GM10248 (cell line): ENCODE measurements at regions not wholly inside any gene's neighbourhood (a gene's known extent, or its start where the extent isn't known, plus 50 kb on each side); places are given as distances from the start of the nearest gene placed in this dataset.
"Not testable (repeated sequence)": the region's sequence is repeated elsewhere in the genome, so short reads cannot be mapped to it uniquely, and the experiment has no call there.

Experiments
- CTCF ChIA-PET: fragments of 300-600 bp; sonication (Branson Sonifier 250); formaldehyde crosslinking; extraction: SDS; loops from one replicate; lab custom pipeline; 2021; ENCODE audit warnings: antibody characterized with exemption; lab: Yijun Ruan, JAX
- POLR2A ChIA-PET: fragments of 350-650 bp; sonication (Branson Sonifier 250); formaldehyde crosslinking; extraction: SDS; loops from one replicate; lab custom pipeline; 2020; ENCODE audit warnings: antibody characterized with exemption; lab: Yijun Ruan, JAX
- DNase-seq: peaks from one replicate; pipeline ENCODE4 v3.0.0; 2012; ENCODE audit errors: extremely low spot score
- CTCF ChIP-seq: IDR thresholded peaks from 2 replicates; pipeline ENCODE4 v1.5.1; 2012; ENCODE audit warnings: mild to moderate bottlenecking, low read depth; ENCODE audit errors: extremely low read depth, missing control alignments, control extremely low read depth

DNA sequence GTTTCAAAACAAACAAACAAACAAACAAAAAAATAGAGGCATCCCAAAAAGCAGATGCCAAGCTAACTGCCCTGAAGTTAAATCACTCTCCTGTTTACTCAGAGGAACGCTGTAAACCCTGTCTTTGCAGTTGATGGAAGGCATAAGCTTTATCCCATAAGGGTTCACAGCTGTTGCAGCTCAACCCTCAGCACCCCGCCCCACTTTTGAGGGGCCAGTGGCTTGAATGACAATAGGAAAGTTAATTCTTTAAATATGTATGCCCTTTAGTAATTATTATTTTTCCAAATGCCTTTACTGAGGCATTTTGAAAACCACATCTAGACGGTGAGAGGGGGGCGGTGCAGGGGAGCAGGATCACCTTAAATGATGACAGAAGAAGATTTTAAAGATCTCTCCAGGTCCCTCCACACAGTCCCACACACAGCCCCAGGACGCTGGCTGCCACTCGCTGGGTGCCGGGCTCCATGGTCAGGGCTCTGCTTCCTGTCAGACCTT, 272.1 kb downstream of the FAM43A start:
- DNase-seq, result no peak
- no peak for TF ChIP-seq CTCF
- ChIA-PET POLR2A (no interaction called here), CTCF (interaction anchor here (0.7 kb wide), 1 partner anchor 10 kb away, joined by 3 read pairs; no protein-coding TSS in a partner anchor)

- DNase-seq, result no peak
- no peak for TF ChIP-seq CTCF
- ChIA-PET CTCF (interaction anchor here (0.8 to 1.3 kb wide), 4 partner anchors 11 to 273 kb away, joined by 3 to 5 read pairs (median 3); partner anchors contain the start of gene FAM43A), POLR2A (no interaction called here)
Measured at GRCh38 chr3:194959217-194959616, 273.5 kb downstream of the FAM43A start.

DNA sequence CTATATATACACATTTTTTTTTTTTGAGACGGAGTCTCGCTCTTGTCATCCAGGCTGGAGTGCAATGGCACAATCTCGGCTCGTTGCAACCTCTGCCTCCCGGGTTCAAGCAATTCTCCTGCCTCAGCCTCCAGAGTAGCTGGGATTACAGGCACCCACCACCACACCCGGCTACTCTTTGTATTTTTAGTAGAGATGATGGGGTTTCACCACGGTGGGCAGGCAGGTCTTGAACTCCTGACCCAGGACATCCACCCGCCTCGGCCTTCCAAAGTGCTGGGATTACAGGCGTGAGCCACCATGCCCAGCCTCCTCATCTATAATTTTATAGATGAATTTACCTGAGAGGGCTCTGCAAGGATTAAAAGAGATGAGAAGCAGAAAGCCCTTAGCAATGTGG, 274.0 kb downstream of the FAM43A start:
- CTCF ChIA-PET, result interaction anchor here (1.3 kb wide), 1 partner anchor 12 kb away, joined by 5 read pairs; no protein-coding TSS in a partner anchor
- POLR2A ChIA-PET, DNase-seq: not testable (repeated sequence)

GRCh38 chr3:194960446-194961032, 274.9 kb downstream of the FAM43A start:
- CTCF ChIA-PET, result interaction anchor here (1.0 kb wide), 1 partner anchor 146 kb away, joined by 3 read pairs; no protein-coding TSS in a partner anchor
- no peak for DNase-seq
- POLR2A ChIA-PET, result no interaction called here
- no peak for TF ChIP-seq CTCF

DNA sequence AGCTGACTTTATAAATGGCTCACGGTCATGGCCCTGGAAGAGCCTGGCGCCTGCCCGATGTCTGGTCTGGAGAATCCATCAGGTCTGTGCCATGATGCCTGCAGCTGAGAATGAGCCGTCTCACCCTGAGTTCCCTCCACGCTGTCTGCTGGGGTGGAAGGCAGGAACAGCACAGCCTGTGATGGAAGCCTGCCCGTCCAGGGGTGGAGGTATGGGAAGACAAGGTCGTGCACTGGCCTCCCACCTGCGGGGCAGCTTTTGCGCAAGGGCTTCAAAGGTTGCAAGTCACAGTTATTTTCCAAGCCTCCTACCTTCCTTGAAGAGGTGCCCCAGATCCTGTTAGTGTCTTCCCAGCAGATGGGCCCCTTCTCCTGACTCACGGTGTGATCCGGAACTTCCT, 275.5 kb downstream of the FAM43A start:
- DNase-seq, result no peak
- CTCF ChIA-PET, result interaction anchor here (1.0 kb wide), 1 partner anchor 146 kb away, joined by 3 read pairs; no protein-coding TSS in a partner anchor
- POLR2A ChIA-PET, result no interaction called here
- TF ChIP-seq CTCF, result no peak

DNA sequence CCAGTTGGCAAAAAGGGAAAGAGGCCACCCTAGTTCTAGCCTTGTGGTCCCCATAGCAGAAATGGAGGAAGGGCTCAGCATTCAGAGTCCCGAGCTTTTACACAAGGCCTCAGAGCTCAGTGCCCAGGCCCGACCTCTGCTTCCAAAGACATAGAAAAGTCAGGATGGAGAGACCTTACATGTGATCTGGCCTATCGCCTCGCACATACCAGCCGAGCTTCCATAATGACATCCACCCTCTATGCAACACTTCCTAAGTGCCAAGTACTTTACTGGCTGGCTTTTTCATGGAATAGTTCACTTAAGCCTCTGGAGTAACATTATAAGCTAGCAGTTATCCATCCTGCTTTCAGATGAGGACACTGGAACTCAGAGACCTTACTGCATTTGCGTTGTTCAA, 275.9 kb downstream of the FAM43A start:
- no peak for TF ChIP-seq CTCF
- POLR2A ChIA-PET, result no interaction called here
- DNase-seq, result no peak
- CTCF ChIA-PET, result no interaction called here

DNA sequence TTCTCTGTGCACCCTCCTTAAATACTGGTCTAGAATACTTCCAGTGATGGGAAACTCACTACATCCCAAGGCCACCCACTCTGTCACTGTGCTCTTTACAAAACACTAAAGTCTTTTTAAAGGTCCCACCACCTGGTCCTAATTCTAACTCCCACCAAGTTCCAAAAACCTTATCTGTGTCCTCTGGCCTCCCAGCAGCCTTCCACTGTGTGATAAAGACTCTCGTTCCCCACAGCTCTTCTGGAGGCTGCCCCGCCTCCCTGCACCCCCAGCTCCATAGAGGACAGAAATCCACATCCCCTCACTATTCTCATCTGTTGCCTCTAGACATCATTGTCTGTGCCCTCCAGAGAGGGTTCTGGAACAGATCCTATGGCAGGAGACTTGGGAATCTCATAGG, 276.4 kb downstream of the FAM43A start:
- POLR2A ChIA-PET, result no interaction called here
- CTCF ChIA-PET, result no interaction called here
- DNase-seq, result no peak
- no peak for TF ChIP-seq CTCF
